ENCODE measurements at regions not wholly inside any gene's neighbourhood (a gene's known extent, or its start where the extent isn't known, plus 50 kb on each side); places are given as distances from the start of the nearest gene placed in this dataset.

DNA sequence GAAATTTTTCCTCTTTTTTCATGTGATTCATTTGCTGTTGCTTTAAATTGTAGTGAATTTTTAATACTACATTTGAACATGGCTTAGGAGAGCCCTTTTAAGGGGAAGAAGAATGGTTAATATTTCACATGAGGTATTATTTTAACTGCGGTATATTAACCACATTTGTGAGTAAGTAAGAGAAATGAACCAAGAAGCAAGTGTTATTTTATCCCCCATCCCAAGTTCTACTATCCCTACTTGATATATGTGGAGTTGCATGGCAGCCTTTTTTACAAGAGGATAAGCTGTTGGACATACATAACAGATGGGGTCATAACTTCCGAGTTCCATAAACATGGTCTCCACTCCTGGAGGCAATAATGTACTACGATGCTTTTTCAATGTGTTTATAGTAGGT, 623.3 kb downstream of the LRFN5 start:
- no peak overlapping the region for H3K27ac ChIP-seq (ENCODE audit: low read depth, low read length)
- POLR2A ChIA-PET: no interaction called here
- no peaks in the 10 kb centered on the region for H3K27me3 ChIP-seq (ENCODE audit: control insufficient read depth, insufficient read depth, low read length)
- TF ChIP-seq, protein P1, sequence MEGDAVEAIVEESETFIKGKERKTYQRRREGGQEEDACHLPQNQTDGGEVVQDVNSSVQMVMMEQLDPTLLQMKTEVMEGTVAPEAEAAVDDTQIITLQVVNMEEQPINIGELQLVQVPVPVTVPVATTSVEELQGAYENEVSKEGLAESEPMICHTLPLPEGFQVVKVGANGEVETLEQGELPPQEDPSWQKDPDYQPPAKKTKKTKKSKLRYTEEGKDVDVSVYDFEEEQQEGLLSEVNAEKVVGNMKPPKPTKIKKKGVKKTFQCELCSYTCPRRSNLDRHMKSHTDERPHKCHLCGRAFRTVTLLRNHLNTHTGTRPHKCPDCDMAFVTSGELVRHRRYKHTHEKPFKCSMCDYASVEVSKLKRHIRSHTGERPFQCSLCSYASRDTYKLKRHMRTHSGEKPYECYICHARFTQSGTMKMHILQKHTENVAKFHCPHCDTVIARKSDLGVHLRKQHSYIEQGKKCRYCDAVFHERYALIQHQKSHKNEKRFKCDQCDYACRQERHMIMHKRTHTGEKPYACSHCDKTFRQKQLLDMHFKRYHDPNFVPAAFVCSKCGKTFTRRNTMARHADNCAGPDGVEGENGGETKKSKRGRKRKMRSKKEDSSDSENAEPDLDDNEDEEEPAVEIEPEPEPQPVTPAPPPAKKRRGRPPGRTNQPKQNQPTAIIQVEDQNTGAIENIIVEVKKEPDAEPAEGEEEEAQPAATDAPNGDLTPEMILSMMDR (IDR thresholded peaks at IDR 0.05; ENCODE audit: low read depth, low read length): no peak
- CTCF ChIA-PET: interaction anchor here (0.6 kb wide), 1 partner anchor 587 kb away, joined by 3 read pairs; no protein-coding TSS in a partner anchor
- DNase-seq (ENCODE audit: low read depth, low spot score): no peak
- H3K4me3 ChIP-seq (ENCODE audit: low read depth, low read length): no peak overlapping the region
- no peaks in the 10 kb centered on the region for H3K9me3 ChIP-seq (ENCODE audit: control insufficient read depth, insufficient read depth, low read length)

- ChIA-PET CTCF (interaction anchor here (0.6 kb wide), 1 partner anchor 586 kb away, joined by 3 read pairs; no protein-coding TSS in a partner anchor), POLR2A (no interaction called here)
- H3K9me3 ChIP-seq (ENCODE audit: control insufficient read depth, insufficient read depth, low read length): no peaks in the 10 kb centered on the region
- no peak overlapping the region for H3K27ac ChIP-seq (ENCODE audit: low read depth, low read length)
- H3K4me3 ChIP-seq (ENCODE audit: low read depth, low read length): no peak overlapping the region
- no peaks in the 10 kb centered on the region for H3K27me3 ChIP-seq (ENCODE audit: control insufficient read depth, insufficient read depth, low read length)
- DNase-seq (ENCODE audit: low read depth, low spot score): no peak
- TF ChIP-seq, protein P1 (IDR thresholded peaks at IDR 0.05; ENCODE audit: low read depth, low read length): no peak
Measured at GRCh38 chr14:42229294-42229693, 622.6 kb downstream of the LRFN5 start.

- CTCF ChIA-PET: no interaction called here
Measured at GRCh38 chr14:42228611-42229010, 621.9 kb downstream of the LRFN5 start.

DNA sequence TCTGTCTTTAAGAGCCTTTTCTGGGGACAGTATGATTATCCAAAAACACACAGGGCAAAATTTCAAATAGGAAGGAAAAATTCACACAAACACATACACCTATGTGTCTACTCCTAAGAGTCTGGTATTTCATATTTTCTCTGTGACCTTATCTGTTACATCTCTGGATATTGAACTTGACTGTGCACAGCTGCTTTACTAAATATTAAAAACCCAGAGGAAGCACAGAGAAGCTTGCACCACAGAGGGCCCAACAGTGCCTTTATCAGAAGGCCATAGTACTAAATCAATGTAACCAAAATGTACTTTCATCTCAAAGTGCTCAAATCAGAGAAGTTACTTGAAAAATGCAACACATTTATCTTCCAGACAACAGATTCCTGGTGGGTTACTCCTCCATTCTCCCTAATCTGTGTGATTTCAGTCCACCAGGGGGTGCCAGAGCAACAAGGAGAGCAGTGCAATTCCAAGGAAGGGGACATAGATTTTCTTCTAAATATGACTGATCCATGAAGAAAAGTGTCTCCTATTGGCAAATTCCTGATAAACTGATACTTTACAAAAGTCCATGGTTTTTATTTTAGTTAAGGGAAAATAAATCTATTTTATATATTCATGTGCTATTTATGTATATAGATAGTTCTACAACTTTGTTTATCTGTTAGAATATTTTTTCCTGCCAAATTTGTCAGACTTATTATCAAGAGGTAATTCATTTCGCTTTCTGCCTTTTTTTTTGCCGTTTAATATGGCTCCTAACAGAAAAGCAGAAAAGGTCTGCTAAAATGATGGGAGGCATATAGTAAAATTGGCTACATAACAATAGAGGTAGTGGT, 617.6 kb downstream of the LRFN5 start:
- H3K9me3 ChIP-seq (ENCODE audit: control insufficient read depth, insufficient read depth, low read length): no peaks in the 10 kb centered on the region
- ChIA-PET CTCF (interaction anchor here (0.6 to 1.7 kb wide), 7 partner anchors 14 to 782 kb away, joined by 3 to 6 read pairs (median 4); no protein-coding TSS in a partner anchor), POLR2A (no interaction called here)
- TF ChIP-seq, protein P1 (IDR thresholded peaks at IDR 0.05; ENCODE audit: low read depth, low read length): peak; percentile 91
- peak; percentile 38 for DNase-seq (ENCODE audit: low read depth, low spot score)
- no peak overlapping the region for H3K27ac ChIP-seq (ENCODE audit: low read depth, low read length)
- H3K27me3 ChIP-seq (ENCODE audit: control insufficient read depth, insufficient read depth, low read length): no peaks in the 10 kb centered on the region
- H3K4me3 ChIP-seq (ENCODE audit: low read depth, low read length): no peak overlapping the region

More at GRCh38 chr14:42228611-42229010, 621.9 kb downstream of the LRFN5 start:
- H3K4me3 ChIP-seq (ENCODE audit: low read depth, low read length): no peak overlapping the region
- no peak for DNase-seq (ENCODE audit: low read depth, low spot score)
- H3K9me3 ChIP-seq (ENCODE audit: control insufficient read depth, insufficient read depth, low read length): no peaks in the 10 kb centered on the region
- H3K27me3 ChIP-seq (ENCODE audit: control insufficient read depth, insufficient read depth, low read length): no peaks in the 10 kb centered on the region
- POLR2A ChIA-PET: no interaction called here
- no peak overlapping the region for H3K27ac ChIP-seq (ENCODE audit: low read depth, low read length)
- TF ChIP-seq, protein P1 (IDR thresholded peaks at IDR 0.05; ENCODE audit: low read depth, low read length): no peak

DNA sequence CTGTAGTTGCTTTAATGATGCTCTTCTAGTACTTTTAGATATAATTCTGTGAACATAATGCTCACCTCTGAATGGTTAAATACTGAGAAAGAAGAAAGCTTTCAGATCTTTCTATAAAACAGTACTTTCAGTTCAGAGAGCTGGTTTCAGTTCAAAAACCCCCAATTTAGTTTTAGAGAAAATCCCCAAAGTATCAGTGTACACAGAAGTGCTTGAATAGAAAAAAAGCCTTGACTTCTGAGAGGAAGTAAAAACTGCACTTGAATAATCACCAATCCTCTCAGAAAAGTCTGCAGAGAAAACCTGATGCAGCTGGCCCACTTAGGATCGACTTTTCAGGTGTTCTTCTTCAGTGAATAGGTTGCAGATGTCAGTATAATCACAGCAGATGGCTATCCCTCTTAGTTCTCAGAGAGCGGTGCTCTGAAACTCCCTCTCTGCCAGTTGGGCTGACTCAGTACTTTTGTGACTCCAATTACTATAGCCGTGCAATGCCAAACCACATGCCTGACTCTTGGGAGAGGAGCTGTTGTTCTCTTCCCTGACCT, 616.3 kb downstream of the LRFN5 start:
- ChIA-PET CTCF (interaction anchor here (0.7 to 1.7 kb wide), 4 partner anchors 104 to 783 kb away, joined by 3 to 6 read pairs (median 3); no protein-coding TSS in a partner anchor), POLR2A (no interaction called here)
- H3K27ac ChIP-seq (ENCODE audit: low read depth, low read length): no peak overlapping the region
- no peak overlapping the region for H3K4me3 ChIP-seq (ENCODE audit: low read depth, low read length)
- peak; percentile 45 for DNase-seq (ENCODE audit: low read depth, low spot score)
- TF ChIP-seq, protein P1 (IDR thresholded peaks at IDR 0.05; ENCODE audit: low read depth, low read length): no peak
- H3K27me3 ChIP-seq (ENCODE audit: control insufficient read depth, insufficient read depth, low read length): no peaks in the 10 kb centered on the region
- no peaks in the 10 kb centered on the region for H3K9me3 ChIP-seq (ENCODE audit: control insufficient read depth, insufficient read depth, low read length)

All from AG04450 (cell line).